GM12891 (cell line): ENCODE measurements at regions not wholly inside any gene's neighbourhood (a gene's known extent, or its start where the extent isn't known, plus 50 kb on each side); places are given as distances from the start of the nearest gene placed in this dataset.
"Not testable (repeated sequence)": the region's sequence is repeated elsewhere in the genome, so short reads cannot be mapped to it uniquely, and the experiment has no call there.

ENCODE experiments used
- POLR2A ChIP-seq: IDR thresholded peaks from 2 replicates; pipeline ENCODE4 v1.6.1; 2011; ENCODE audit warnings: low read depth, low read length, control low read depth
- POLR2AphosphoS5 ChIP-seq: IDR thresholded peaks from 2 replicates; pipeline ENCODE4 v1.6.1; 2011; ENCODE audit warnings: low read depth, low read length, control low read depth
- POU2F2 ChIP-seq: IDR thresholded peaks from 2 replicates; pipeline ENCODE4 v1.6.1; 2011; ENCODE audit warnings: low read depth, mild to moderate bottlenecking, control low read depth, low read length, moderate library complexity
- SPI1 ChIP-seq: IDR thresholded peaks from 2 replicates; pipeline ENCODE4 v1.6.1; 2011; ENCODE audit warnings: low read depth, low read length, control low read depth

GRCh38 chr5:24227881-24228280, 416.9 kb downstream of the CDH10 start:
- not testable (repeated sequence) for TF ChIP-seq POLR2A, POLR2AphosphoS5, POU2F2, SPI1
